Glutamatergic neuron (in vitro differentiated cells): ENCODE measurements at regions not wholly inside any gene's neighbourhood (a gene's known extent, or its start where the extent isn't known, plus 50 kb on each side); places are given as distances from the start of the nearest gene placed in this dataset.
"Not testable (repeated sequence)": the region's sequence is repeated elsewhere in the genome, so short reads cannot be mapped to it uniquely, and the experiment has no call there.

ENCODE experiments used
- DNase-seq: peaks from one replicate; pipeline ENCODE4 v3.0.0; 2022
- H3K27ac Mint-ChIP-seq: one replicate; pipeline ENCODE4 v1.8.0; 2020; ENCODE audit warnings: mild to moderate bottlenecking, mixed read lengths, inconsistent platforms; ENCODE audit not compliant: unreplicated experiment
- H3K27me3 Mint-ChIP-seq: one replicate; pipeline ENCODE4 v1.8.0; 2020; ENCODE audit warnings: mild to moderate bottlenecking, moderate library complexity, mixed read lengths, inconsistent platforms; ENCODE audit not compliant: unreplicated experiment
- H3K36me3 Mint-ChIP-seq: one replicate; pipeline ENCODE4 v1.8.0; 2020; ENCODE audit warnings: mild to moderate bottlenecking, mixed read lengths, inconsistent platforms; ENCODE audit not compliant: unreplicated experiment
- H3K4me1 Mint-ChIP-seq: one replicate; pipeline ENCODE4 v1.8.0; 2020; ENCODE audit warnings: mild to moderate bottlenecking, low read depth, mixed read lengths, inconsistent platforms; ENCODE audit not compliant: unreplicated experiment
- H3K4me3 Mint-ChIP-seq: one replicate; pipeline ENCODE4 v1.8.0; 2020; ENCODE audit warnings: mild to moderate bottlenecking, mixed read lengths, inconsistent platforms; ENCODE audit not compliant: unreplicated experiment
- H3K9me3 Mint-ChIP-seq: one replicate; pipeline ENCODE4 v1.8.0; 2020; ENCODE audit warnings: mild to moderate bottlenecking, moderate library complexity, mixed read lengths, inconsistent platforms; ENCODE audit not compliant: unreplicated experiment
- CTCF ChIP-seq: fragments of 200-600 bp; sonication (generic); IDR thresholded peaks from one replicate; pipeline ENCODE4 v1.5.0; 2021; ENCODE audit not compliant: partially characterized antibody, unreplicated experiment

DNA sequence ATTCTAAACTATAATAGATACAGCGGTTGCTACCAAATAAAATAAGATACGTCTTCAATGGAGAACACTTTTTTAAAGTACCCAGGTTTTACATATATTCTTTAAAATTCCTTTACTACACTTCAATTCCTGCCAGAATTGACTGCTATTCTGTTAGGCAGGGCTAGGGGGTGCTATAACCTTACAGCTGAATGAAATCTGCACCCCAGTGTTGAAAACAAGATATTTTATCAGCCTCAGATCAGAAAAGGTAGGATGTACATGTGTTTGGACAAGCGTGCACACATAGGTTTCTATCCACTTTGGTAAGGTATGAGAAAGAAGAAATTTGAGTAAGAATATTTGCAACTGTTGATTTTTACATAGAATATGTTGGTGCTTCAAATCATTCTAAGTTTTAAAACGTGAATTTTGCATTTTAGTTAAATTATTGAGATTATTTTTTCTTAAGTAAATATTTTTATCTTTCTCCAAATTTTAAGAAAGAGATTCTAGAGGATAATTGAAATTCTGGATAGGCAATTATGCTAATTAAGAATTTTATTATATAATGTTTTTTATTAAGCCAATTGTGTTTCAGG is 490.8 kb upstream of the ADGRL4 start:
- Mint-ChIP-seq H3K27me3 (peaks cover 2% of the 10 kb centered on the region), H3K4me3 (no peak overlapping the region), H3K9me3 (peaks cover 2% of the 10 kb centered on the region), H3K4me1 (peaks cover 1% of the 10 kb centered on the region), H3K27ac (no peak overlapping the region), H3K36me3 (no peaks in the 10 kb centered on the region)
- peak; percentile 22 for DNase-seq
- TF ChIP-seq CTCF = peak; percentile 92

- Mint-ChIP-seq H3K4me3 (no peak overlapping the region), H3K4me1 (peaks cover 1% of the 10 kb centered on the region), H3K9me3 (peaks cover 2% of the 10 kb centered on the region), H3K36me3 (no peaks in the 10 kb centered on the region), H3K27me3 (peaks cover 2% of the 10 kb centered on the region), H3K27ac (no peak overlapping the region)
- no peak for TF ChIP-seq CTCF
- DNase-seq = no peak
These were observed 489.6 kb upstream of the ADGRL4 start for GRCh38 chr1:79496129-79496528.

DNA sequence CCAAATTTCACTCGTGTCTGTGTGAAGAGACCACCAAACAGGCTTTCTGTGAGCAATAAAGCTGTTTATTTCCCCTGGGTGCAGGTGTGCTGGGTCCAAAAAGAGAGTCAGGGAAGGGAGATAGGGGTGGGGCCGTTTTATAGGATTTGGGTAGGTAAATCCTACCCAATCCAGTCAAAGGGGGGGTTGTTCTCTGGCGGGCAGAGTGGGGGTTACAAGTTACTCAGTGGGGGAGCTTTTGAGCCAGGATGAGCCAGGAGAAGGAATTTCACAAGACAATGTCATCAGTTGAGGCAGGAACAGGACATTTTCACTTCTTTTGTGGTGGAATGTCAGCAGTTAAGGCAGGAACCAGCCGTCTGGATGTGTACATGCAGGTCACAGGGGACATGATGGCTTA is 487.2 kb upstream of the ADGRL4 start:
- not testable (repeated sequence) for H3K36me3 Mint-ChIP-seq, H3K4me1 Mint-ChIP-seq, H3K27ac Mint-ChIP-seq, H3K4me3 Mint-ChIP-seq, DNase-seq, H3K9me3 Mint-ChIP-seq, H3K27me3 Mint-ChIP-seq

DNA sequence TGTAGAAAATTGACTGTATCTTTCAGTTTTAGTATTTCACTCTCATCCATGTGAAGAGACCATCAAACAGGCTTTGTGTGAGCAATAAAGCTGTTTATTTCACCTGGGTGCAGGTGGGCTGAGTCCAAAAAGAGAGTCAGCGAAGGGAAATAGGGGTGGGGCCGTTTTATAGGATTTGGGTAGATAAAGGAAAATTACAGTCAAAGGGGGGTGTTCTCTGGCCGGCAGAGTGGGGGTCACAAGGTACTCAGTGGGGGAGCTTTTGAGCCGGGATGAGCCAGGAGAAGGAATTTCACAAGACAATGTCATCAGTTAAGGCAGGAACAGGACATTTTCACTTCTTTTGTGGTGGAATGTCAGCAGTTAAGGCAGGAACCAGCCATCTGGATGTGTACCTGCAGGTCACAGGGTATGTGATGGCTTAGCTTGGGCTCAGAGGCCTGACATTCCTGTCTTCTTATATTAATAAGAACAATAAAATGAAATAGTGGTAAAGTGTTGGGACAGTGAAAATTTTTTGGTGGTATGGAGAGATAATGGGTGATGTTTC is 482.1 kb upstream of the ADGRL4 start:
- not testable (repeated sequence) for H3K9me3 Mint-ChIP-seq, H3K27me3 Mint-ChIP-seq, H3K27ac Mint-ChIP-seq, H3K4me3 Mint-ChIP-seq, DNase-seq, H3K4me1 Mint-ChIP-seq, H3K36me3 Mint-ChIP-seq

- no peak for TF ChIP-seq CTCF
- Mint-ChIP-seq H3K27me3 (no peaks in the 10 kb centered on the region), H3K4me1 (no peaks in the 10 kb centered on the region), H3K27ac (no peak overlapping the region), H3K36me3 (no peaks in the 10 kb centered on the region), H3K4me3 (no peak overlapping the region), H3K9me3 (peaks cover 3% of the 10 kb centered on the region)
- DNase-seq = no peak
These were observed 472.3 kb upstream of the ADGRL4 start for GRCh38 chr1:79478728-79479373.

DNA sequence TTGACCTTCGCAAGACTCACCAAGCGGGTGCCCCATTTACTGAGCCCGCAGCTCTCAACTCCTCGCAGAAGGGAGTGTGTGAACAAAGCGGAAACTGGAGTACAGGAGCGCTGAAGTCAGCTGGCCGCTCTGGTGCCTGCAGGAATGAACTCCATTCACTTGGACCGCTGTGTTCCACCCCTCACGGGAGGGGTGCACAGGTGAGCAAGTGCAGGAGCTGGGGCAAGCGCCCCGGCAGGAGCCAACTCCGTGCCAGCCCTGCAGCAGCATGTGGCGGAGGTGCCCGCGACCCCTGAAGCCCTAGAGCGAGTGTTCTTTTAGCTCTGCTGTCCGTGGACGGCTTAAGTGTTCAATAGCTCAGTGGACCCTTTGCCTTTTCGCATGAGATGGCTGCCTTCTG is 471.6 kb upstream of the ADGRL4 start:
- peaks cover 3% of the 10 kb centered on the region for H3K9me3 Mint-ChIP-seq
- no peak overlapping the region for H3K4me3 Mint-ChIP-seq
- H3K27me3 Mint-ChIP-seq = no peaks in the 10 kb centered on the region
- no peaks in the 10 kb centered on the region for H3K36me3 Mint-ChIP-seq
- no peak overlapping the region for H3K27ac Mint-ChIP-seq
- no peaks in the 10 kb centered on the region for H3K4me1 Mint-ChIP-seq
- no peak for TF ChIP-seq CTCF
- no peak for DNase-seq
